CMK (cell line): ENCODE measurements at regions not wholly inside any gene's neighbourhood (a gene's known extent, or its start where the extent isn't known, plus 50 kb on each side); places are given as distances from the start of the nearest gene placed in this dataset.

Experiments
- DNase-seq: peaks from one replicate; pipeline ENCODE4 v3.0.0-alpha.2; 2010; ENCODE audit warnings: low read depth

DNA sequence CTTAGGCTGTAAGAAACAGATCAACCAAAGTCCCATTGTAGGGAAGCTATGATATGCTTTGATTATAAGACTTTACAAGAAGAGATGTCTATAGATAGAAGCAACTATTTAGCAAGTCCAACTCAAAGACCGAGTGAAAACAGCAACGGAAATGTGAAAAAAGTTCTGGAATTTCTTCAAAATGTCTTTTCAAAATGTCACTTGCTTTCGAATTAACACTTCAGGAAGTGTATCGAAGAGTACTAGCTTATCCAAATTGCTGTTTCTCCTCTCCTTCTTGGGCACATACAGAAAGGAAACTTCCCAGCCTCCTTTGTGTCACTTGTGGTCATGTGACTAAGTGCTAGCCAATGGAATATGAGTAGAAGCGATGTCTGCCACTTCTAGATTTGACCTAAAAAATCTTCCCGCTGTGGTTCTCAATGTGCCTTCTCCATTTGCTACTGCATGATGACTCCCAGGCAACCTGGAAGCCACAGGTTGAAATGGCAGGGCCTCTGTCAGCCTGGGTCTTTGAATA, 89.9 kb downstream of the TSEN15 start:
- DNase-seq, result no peak

DNA sequence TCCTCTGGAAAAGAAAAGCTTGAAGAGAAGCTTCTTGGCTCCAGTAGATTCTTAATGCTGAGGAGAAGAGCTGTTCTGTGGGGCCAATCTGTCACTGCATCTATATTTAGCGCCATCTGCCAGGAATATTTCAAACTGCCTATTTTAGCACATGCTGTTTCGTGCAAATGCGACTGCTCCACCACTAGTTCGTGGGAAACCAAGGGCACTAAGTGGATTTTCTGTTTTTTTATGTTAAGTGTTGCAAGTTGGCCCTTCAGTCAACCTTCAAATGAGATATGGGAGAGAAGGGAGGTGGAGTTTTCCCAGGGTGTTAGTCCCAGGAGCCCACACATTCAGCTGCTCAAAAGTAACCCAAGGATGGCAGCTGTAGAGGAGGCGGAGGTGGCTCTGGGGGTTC, 91.9 kb downstream of the TSEN15 start:
- DNase-seq, result no peak

DNA sequence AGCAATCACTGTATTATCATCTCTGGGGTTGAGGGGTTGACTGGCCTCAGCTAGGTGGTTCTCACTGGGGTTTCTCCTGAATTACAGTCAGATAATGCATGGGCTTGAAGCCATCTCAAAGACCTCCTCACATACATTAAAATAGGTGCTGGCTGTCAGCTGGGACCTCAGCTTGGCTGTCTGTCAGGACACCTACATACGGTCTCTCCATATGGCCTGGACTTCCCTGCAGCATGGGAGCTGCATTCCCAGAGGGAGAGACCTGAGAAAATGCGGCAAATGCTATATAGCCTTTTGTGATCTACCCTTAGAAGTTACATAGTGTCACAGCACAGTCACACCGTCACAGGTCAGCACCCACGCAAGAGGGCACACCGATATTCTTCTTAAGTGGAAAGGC, 93.6 kb downstream of the TSEN15 start:
- DNase-seq, result no peak

- DNase-seq, result no peak
These were observed 94.7 kb downstream of the TSEN15 start for GRCh38 chr1:184146202-184146601.

GRCh38 chr1:184150776-184151531, 99.4 kb downstream of the TSEN15 start:
- no peak for DNase-seq

DNA sequence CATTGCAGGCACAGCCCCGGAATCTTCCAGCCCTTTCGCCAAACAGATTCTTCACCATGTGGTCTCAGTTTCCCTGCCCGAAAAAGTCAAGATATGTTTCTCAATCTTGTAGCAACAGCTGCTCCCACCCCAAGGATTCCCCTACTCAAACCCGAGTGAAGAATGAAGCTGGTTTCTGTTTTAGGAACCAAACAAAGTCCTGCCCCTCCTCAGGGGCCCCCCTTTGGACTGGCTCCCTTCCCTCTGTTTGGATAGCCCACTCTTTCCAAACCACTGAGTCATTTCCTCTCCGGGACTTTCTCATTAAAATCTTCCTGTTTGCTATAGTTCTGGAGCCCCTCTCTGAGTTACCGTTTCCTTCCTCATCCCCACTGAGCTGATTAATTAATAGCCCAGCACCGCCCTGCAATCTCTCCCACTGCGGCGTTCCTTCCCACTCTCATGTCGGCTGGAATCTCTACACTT, 100.9 kb downstream of the TSEN15 start:
- no peak for DNase-seq

- no peak for DNase-seq
These were observed 101.4 kb downstream of the TSEN15 start for GRCh38 chr1:184152974-184153373.

DNA sequence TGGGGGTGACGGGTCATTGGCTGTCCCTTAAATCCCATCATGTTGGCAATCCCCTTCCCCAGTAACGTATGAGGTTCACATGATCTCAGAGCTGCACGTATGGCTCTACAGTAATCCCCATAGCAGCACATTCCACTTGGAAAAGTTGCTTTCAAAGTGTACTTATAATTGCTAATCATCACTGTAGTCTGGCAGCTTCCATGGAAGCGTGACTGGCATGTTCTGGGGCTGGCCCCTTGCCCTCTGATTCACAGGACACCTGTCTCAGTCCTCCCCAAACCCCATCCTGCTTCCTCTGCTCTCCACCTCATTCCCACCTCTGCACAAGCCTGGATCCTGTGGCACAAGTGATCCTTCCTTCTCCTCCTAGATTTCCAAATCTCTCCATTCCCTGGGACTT, 102.2 kb downstream of the TSEN15 start:
- no peak for DNase-seq

DNA sequence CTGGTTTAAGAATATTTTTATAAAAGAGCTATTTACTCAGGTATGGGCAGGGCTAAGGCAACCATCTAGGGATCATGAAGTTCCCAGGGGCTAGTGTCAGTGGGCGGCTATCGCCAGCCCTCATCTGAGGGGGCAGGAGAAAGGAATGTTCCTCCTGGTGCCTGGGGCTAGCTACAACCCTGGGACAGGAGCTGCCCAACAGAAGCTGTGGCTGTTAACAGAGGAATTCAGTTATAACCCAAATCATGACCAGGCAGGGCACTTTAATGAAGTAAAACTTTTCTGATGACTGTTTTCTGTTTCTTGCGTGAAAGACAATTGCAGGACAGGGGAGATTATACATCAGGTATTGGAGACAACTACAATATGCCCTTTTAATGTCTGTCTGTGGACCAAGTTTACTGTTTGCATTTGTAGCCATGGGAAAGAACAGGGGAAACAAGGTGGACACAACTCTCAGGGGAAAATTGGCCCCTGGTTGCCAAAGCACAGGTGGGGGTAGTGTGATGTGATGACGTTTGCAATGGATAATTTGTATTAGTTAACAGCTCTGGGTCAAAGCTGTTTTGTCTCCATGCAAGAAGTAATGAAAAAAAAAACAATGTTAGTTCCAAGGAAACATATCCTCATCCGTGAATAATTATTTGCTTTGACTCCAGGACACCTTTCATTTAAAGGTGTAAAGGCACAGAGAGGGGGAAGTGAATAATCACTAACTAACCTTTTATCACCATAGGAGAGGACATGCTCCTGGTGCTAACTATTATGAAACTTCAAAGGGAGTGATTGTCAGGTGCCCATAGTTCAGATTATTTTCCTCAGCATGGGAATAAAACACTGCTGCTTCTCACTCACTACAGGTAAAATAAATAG, 105.2 kb downstream of the TSEN15 start:
- DNase-seq, result no peak

DNA sequence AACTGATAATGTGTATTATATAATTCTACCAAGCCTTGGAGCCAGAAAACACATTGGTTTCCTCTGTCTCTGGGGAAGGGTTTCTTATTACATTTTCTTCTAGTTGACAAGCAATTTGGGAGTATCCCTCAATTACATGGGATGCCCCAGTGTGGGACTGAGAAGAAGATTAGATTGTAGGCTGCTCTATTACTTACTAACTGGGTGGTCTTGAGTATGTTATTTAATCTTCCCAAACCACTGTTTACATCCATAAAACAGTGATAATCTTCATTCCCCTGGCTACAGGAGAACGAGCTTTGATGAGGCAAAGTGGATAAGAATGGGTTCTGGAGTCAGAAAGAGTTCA, 105.8 kb downstream of the TSEN15 start:
- DNase-seq, result no peak

GRCh38 chr1:184158896-184159681, 107.6 kb downstream of the TSEN15 start:
- DNase-seq, result no peak

- DNase-seq, result no peak
These were observed 108.7 kb downstream of the TSEN15 start for GRCh38 chr1:184160236-184160635.

GRCh38 chr1:184161071-184161698, 109.7 kb downstream of the TSEN15 start:
- DNase-seq, result no peak

DNA sequence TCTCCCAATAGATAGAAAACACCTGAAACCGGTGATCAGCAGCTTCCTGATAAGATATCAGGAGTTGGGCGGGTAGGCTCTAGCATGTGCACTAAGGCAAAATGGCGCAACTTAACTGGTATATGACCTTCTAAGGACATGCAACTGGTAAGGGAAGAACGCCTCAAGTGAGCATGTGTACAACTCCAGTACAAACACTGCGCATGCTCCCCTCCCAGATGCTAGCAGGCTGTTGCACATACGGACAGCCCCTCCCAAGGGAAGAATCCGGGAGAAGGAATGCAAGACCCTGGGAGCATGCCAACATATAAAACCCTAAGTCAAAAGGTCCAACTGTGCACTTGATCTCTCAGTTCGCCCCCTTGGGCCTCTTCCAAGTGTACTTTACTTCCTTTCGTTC, 110.8 kb downstream of the TSEN15 start:
- DNase-seq, result no peak

- DNase-seq, result no peak
These were observed 112.3 kb downstream of the TSEN15 start for GRCh38 chr1:184163674-184164465.

DNA sequence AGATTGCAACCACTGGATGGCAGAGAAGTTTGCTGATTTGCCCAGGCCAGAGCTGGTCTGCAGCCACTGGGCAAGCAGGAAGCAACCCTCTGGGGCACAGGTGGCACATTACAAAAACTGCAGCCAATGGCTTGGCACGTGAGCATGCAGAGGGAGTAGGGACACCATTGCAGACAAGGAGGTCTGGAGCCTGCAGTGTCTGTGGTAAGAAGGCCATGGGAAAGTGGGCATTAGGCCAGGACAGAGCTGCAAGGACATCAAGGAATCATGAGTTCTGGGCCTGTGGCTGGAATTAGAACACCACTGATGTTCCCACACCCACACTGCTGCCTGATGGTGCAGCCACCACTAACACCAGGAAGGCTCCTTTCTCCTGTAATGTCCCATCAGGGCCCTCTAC, 113.0 kb downstream of the TSEN15 start:
- DNase-seq, result no peak

- DNase-seq, result no peak
These were observed 115.0 kb downstream of the TSEN15 start for GRCh38 chr1:184166485-184166884.

GRCh38 chr1:184167352-184167751, 115.8 kb downstream of the TSEN15 start:
- DNase-seq, result no peak

DNA sequence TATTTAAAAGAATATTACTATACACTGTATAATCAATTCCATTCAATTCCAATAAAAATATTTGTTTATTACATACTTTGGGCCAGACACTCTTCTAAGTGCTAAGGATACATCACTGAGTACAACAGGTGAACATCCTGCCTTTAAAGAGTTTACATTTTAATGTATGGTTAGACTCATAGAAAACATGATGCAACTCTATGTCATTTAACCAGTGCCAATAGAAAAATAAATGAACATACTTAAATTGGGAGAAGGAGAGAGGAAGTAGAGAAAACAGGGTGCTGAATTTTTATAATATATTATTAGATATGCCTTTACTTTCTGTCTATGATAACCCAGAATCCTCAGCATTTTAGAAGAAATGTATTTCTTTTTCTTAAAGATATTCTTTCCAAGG, 119.2 kb downstream of the TSEN15 start:
- DNase-seq, result no peak

- no peak for DNase-seq
These were observed 124.5 kb downstream of the TSEN15 start for GRCh38 chr1:184176058-184176457.

- no peak for DNase-seq
These were observed 129.5 kb downstream of the TSEN15 start for GRCh38 chr1:184181044-184181443.
